22Rv1 (cell line): ENCODE measurements at regions not wholly inside any gene's neighbourhood (a gene's known extent, or its start where the extent isn't known, plus 50 kb on each side); places are given as distances from the start of the nearest gene placed in this dataset.

Experiments used
- CTCF ChIP-seq: fragments of 450-650 bp; IDR thresholded peaks from 2 replicates; pipeline ENCODE4 v1.5.1; 2017; ENCODE audit warnings: mild to moderate bottlenecking
- ZFX ChIP-seq: fragments of 450-650 bp; IDR thresholded peaks from 2 replicates; pipeline ENCODE4 v1.6.1; 2017; ENCODE audit warnings: antibody characterized with exemption, borderline replicate concordance

- no peak for TF ChIP-seq CTCF
- TF ChIP-seq ZFX: no peak
Observed at GRCh38 chr11:96456111-96456510, 66.3 kb downstream of the JRKL start.
